Kidney (tissue), 13 donors: ENCODE measurements at regions not wholly inside any gene's neighbourhood (a gene's known extent, or its start where the extent isn't known, plus 50 kb on each side); places are given as distances from the start of the nearest gene placed in this dataset.

Source experiments
- DNase-seq, 5 donors: peaks; one replicate each; pipeline ENCODE4 v3.0.0-alpha.2; 2013 to 2020
- FAIRE-seq: peaks from 2 replicates; lab custom pipeline; 2012; peaks lifted over from hg19 to GRCh38; lab: Jason Lieb, UNC
- H3K27ac ChIP-seq, 2 donors: one replicate each; pipeline ENCODE4 v1.7.0; 2013; ENCODE audit warnings: low read depth in 2 of 2, low read length in 2 of 2, inconsistent platforms in 1 of 2
- H3K27me3 ChIP-seq: one replicate; pipeline ENCODE4 v1.7.1; 2013; ENCODE audit warnings: low read length, inconsistent platforms; ENCODE audit not compliant: control insufficient read depth, insufficient read depth
- H3K36me3 ChIP-seq, 3 donors: one replicate each; pipeline versions ENCODE4 v1.7.0 to v1.7.1; 2013; ENCODE audit warnings: low read length in 3 of 3, control low read depth in 1 of 3, inconsistent platforms in 1 of 3; ENCODE audit not compliant: insufficient read depth in 3 of 3, control insufficient read depth in 2 of 3
- H3K4me1 ChIP-seq, 3 donors: one replicate each; pipeline versions ENCODE4 v1.7.0 to v1.7.1; 2013; ENCODE audit warnings: low read length in 3 of 3, inconsistent platforms in 1 of 3, low read depth in 1 of 3; ENCODE audit not compliant: control insufficient read depth in 2 of 3, insufficient read depth in 2 of 3
- H3K4me3 ChIP-seq, 3 donors: one replicate each; pipeline versions ENCODE4 v1.7.0 to v1.8.1; 2013; ENCODE audit warnings: low read length in 3 of 3, control low read depth in 1 of 3, inconsistent platforms in 1 of 3
- H3K9ac ChIP-seq, 3 donors: one replicate each; pipeline versions ENCODE4 v1.7.0 to v1.7.1; 2013; ENCODE audit warnings: low read length in 3 of 3, control low read depth in 1 of 3, inconsistent platforms in 1 of 3
- H3K9me3 ChIP-seq, 3 donors: one replicate each; pipeline versions ENCODE4 v1.7.0 to v1.7.1; 2013; ENCODE audit warnings: low read length in 3 of 3, control low read depth in 1 of 3, inconsistent platforms in 1 of 3; ENCODE audit not compliant: control insufficient read depth in 2 of 3, insufficient read depth in 1 of 3
- CTCF ChIP-seq: IDR thresholded peaks from 3 replicates; pipeline ENCODE4 v1.5.1; 2012; ENCODE audit warnings: mild to moderate bottlenecking, moderate library complexity, borderline replicate concordance; ENCODE audit not compliant: insufficient read depth; ENCODE audit errors: extremely low read depth
- intact Hi-C: fragments of 100-400 bp; cut with DNase I; formaldehyde crosslinking; loops from one replicate; pipeline ENCODE4 v1.11.1; 2022
- donor health status: control.
- donor health status: control.
- donor health status: control.
- donor health status: control.
- donor health status: control.
- donor health status: DM: yes; HTN: yes; CAD: no.
- donor health status: Normal renal cell carcinoma (clear cell type).

GRCh38 chr6:71733970-71734899 is 152.1 kb upstream of the RIMS1 start:
- intact Hi-C loops: no loop called here
- H3K36me3 ChIP-seq: no peaks in the 10 kb centered on the region
- H3K9ac ChIP-seq: no peak overlapping the region
- H3K9me3 ChIP-seq: no peaks in the 10 kb centered on the region
- FAIRE-seq (no peak), DNase-seq (no peak)
- no peaks in the 10 kb centered on the region for H3K4me1 ChIP-seq
- H3K4me3 ChIP-seq: no peak overlapping the region
- no peak for TF ChIP-seq CTCF
- no peak overlapping the region for H3K27ac ChIP-seq
- H3K27me3 ChIP-seq: no peaks in the 10 kb centered on the region

- no peak for TF ChIP-seq CTCF
- Histone ChIP-seq H3K27me3 (no peaks in the 10 kb centered on the region), H3K27ac (no peak overlapping the region), H3K36me3 (no peaks in the 10 kb centered on the region), H3K9me3 (no peaks in the 10 kb centered on the region), H3K4me3 (no peak overlapping the region), H3K9ac (no peak overlapping the region), H3K4me1 (no peaks in the 10 kb centered on the region)
- no peak for DNase-seq
- intact Hi-C loops: no loop called here
- FAIRE-seq: no peak
Measured at GRCh38 chr6:71737953-71738352, 148.4 kb upstream of the RIMS1 start.

- Histone ChIP-seq H3K9ac (no peak overlapping the region), H3K9me3 (no peaks in the 10 kb centered on the region), H3K4me1 (no peaks in the 10 kb centered on the region), H3K36me3 (no peaks in the 10 kb centered on the region), H3K27me3 (no peaks in the 10 kb centered on the region), H3K27ac (no peak overlapping the region), H3K4me3 (no peak overlapping the region)
- no peak for FAIRE-seq
- no peak for TF ChIP-seq CTCF
- intact Hi-C loops: no loop called here
- peak in 3 of 5 donors; percentile 14 to 53 (median 47) for DNase-seq
Measured at GRCh38 chr6:71745525-71745924, 140.8 kb upstream of the RIMS1 start.
